ENCODE measurements at regions not wholly inside any gene's neighbourhood (a gene's known extent, or its start where the extent isn't known, plus 50 kb on each side); places are given as distances from the start of the nearest gene placed in this dataset.

GRCh38 chr16:6192984-6193383 lies 1095.4 kb upstream of the EEF2KMT start:
- DNase-seq (ENCODE audit: low read depth), result no peak
- no peak for TF ChIP-seq CTCF (conservative IDR thresholded peaks at IDR 0.05; ENCODE audit: low read depth, low read length)
- no peak overlapping the region for H3K4me3 ChIP-seq (ENCODE audit: low read length)

- no peak for TF ChIP-seq CTCF (conservative IDR thresholded peaks at IDR 0.05; ENCODE audit: low read depth, low read length)
- no peak overlapping the region for H3K4me3 ChIP-seq (ENCODE audit: low read length)
- no peak for DNase-seq (ENCODE audit: low read depth)
Observed at GRCh38 chr16:6192532-6192931, 1094.9 kb upstream of the EEF2KMT start.

DNA sequence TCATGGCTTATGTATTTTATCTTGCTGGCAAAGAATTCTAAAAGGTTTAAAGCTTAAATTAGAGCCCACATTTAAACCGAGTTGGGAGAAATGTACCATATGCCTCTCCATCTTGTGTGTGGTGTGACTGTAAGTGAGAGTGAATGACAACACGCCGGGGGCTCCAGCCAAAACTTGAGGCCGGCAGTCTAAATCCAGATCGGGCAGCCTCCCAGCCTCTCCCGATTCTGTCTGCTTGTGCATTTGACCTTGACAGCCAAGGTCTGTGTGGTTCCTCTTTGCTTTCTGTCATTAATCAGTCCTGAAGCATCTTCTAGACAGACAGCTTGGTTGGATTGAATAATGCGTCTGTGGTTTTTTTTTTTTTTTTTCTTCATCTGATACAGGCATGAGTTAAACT lies 1093.2 kb upstream of the EEF2KMT start:
- no peak overlapping the region for H3K4me3 ChIP-seq (ENCODE audit: low read length)
- no peak for TF ChIP-seq CTCF (conservative IDR thresholded peaks at IDR 0.05; ENCODE audit: low read depth, low read length)
- DNase-seq (ENCODE audit: low read depth), result no peak

DNA sequence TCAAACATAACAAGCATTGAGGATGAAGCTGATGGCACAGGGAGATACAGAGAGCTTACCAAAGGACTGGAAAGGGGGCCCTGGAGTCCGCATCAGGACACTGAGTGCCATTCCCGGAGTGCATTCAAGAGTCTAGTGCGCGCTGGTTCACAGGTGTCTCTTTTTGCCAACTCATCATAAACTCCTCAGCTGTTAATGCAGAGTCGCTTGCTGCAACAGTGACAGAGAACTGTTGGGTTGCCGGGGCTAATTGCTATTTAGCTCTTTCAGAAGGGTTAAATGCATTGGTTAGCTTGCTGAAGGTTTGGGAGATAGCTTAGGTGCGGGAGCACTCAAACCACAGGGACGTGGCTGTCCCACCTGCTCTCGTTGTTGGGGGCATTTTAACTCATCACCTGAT lies 1091.6 kb upstream of the EEF2KMT start:
- TF ChIP-seq CTCF (conservative IDR thresholded peaks at IDR 0.05; ENCODE audit: low read depth, low read length), result no peak
- no peak overlapping the region for H3K4me3 ChIP-seq (ENCODE audit: low read length)
- no peak for DNase-seq (ENCODE audit: low read depth)

- TF ChIP-seq CTCF (conservative IDR thresholded peaks at IDR 0.05; ENCODE audit: low read depth, low read length), result no peak
Observed at GRCh38 chr16:6177616-6178180, 1080.1 kb upstream of the EEF2KMT start.

DNA sequence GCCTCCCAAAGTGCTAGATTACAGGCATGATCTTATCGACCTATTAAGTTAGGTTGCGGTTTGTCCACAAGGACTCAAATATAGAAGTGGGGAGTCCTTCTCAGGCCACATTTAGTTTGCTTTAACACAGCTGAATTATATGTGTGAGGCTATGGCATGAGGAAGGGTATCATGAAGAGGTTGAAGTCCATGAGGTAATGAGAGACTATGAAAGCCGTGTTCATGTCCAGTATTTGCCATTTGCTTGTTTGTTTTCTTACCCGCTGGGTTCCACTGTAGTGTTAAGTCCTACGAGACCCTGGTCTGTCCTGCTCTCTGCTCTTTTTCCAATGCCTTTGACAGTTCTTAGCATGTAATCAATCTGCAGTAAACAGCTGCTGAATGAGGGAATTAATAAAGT lies 1072.4 kb upstream of the EEF2KMT start:
- DNase-seq (ENCODE audit: low read depth), result no peak
- no peak overlapping the region for H3K4me3 ChIP-seq (ENCODE audit: low read length)
- TF ChIP-seq CTCF (conservative IDR thresholded peaks at IDR 0.05; ENCODE audit: low read depth, low read length), result no peak

More at GRCh38 chr16:6177616-6178180, 1080.1 kb upstream of the EEF2KMT start:
- no peak overlapping the region for H3K4me3 ChIP-seq (ENCODE audit: low read length)
- no peak for DNase-seq (ENCODE audit: low read depth)

GRCh38 chr16:6165330-6165979 lies 1067.9 kb upstream of the EEF2KMT start:
- no peak for DNase-seq (ENCODE audit: low read depth)
- no peak overlapping the region for H3K4me3 ChIP-seq (ENCODE audit: low read length)
- peak; percentile 40 for TF ChIP-seq CTCF (conservative IDR thresholded peaks at IDR 0.05; ENCODE audit: low read depth, low read length)
